Activated CD4-positive, alpha-beta T cell treated with anti-CD3 and anti-CD28 coated beads for 36 hours (primary cell): ENCODE measurements at regions not wholly inside any gene's neighbourhood (a gene's known extent, or its start where the extent isn't known, plus 50 kb on each side); places are given as distances from the start of the nearest gene placed in this dataset.
"Not testable (repeated sequence)": the region's sequence is repeated elsewhere in the genome, so short reads cannot be mapped to it uniquely, and the experiment has no call there.

ENCODE experiments used
- ATAC-seq: fragments of 200-7000 bp; cut with Tn5 transposase; one replicate; pipeline ENCODE4 v1.10.0; 2021; ENCODE audit warnings: mild to moderate bottlenecking, moderate library complexity
- CTCF ChIA-PET: fragments of 350-600 bp; sonication (Branson Sonifier 250); formaldehyde crosslinking; loops from one replicate; lab custom pipeline; 2021; ENCODE audit warnings: antibody characterized with exemption; lab: Charles Lee
- POLR2A ChIA-PET: fragments of 350-600 bp; sonication (Branson Sonifier 250); formaldehyde crosslinking; loops from one replicate; lab custom pipeline; 2021; ENCODE audit warnings: antibody characterized with exemption, inconsistent platforms; lab: Charles Lee
- DNase-seq: peaks from one replicate; pipeline ENCODE4 v3.0.0-alpha.2; 2020
- H3K27ac Mint-ChIP-seq: one replicate; pipeline ENCODE4 v1.8.0; 2021; ENCODE audit warnings: mixed read lengths
- H3K27me3 Mint-ChIP-seq: one replicate; pipeline ENCODE4 v1.8.0; 2021; ENCODE audit warnings: mixed read lengths
- H3K36me3 Mint-ChIP-seq: one replicate; pipeline ENCODE4 v1.8.0; 2021; ENCODE audit warnings: low read depth, mixed read lengths
- H3K4me1 Mint-ChIP-seq: one replicate; pipeline ENCODE4 v1.8.0; 2021; ENCODE audit warnings: mixed read lengths
- H3K4me3 Mint-ChIP-seq: one replicate; pipeline ENCODE4 v1.8.0; 2021; ENCODE audit warnings: mild to moderate bottlenecking, moderate library complexity, mixed read lengths
- H3K9me3 Mint-ChIP-seq: one replicate; pipeline ENCODE4 v1.8.0; 2021; ENCODE audit warnings: low read depth, mixed read lengths
- intact Hi-C, 2 experiments: fragments of 100-400 bp; cut with DNase I in 1 of 2; cut with micrococcal nuclease in 1 of 2; formaldehyde crosslinking; loops; one replicate each; pipeline versions ENCODE4 v1.14.2 to v1.15.1; 2022 to 2024; cut with DNase I, micrococcal nuclease

DNA sequence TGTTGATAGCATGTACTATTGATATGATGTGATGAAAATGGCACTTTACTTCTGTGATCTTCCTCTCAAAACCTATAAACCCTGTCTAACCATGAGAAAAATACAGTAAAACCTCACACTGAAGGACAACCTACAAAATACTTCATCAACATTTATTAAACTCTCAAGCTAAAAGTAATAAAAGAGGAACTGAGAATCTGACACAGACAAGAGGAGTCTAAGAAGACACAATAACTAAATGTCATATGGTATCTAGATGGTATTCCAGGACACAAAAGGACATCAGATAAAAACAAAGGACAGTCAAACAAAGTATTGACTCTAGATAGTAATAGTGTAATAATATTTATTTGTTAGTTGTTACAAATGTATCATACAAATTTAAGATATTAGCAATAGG is 655.3 kb downstream of the SH3BGRL start:
- no peaks in the 10 kb centered on the region for H3K4me1 Mint-ChIP-seq
- intact Hi-C loops: no loop called here
- no peaks in the 10 kb centered on the region for H3K27me3 Mint-ChIP-seq
- DNase-seq (no peak), ATAC-seq (no peak)
- no peak overlapping the region for H3K27ac Mint-ChIP-seq
- H3K36me3 Mint-ChIP-seq: no peaks in the 10 kb centered on the region
- CTCF ChIA-PET: no interaction called here
- H3K4me3 Mint-ChIP-seq: no peak overlapping the region
- POLR2A ChIA-PET: no interaction called here
- peaks cover 6% of the 10 kb centered on the region for H3K9me3 Mint-ChIP-seq

DNA sequence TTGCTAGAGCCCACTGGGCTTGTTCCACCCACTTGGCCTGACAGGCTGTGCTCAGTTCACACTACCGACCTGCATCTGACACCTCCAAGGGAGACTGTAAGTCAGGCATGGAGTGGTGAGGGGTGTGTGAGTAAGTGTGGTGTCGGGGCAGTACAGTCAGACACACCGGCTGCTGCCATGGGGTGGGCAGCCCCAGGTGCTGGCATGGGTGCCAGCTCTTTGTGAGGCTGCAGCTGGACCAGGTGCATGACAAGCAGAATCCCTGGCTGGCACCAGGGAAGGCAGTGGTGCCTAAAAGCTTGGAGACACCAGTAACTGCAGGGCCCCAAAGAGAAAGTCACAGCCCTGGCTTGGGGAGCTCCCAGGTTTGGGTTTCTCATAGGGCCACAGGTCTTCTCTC is 665.0 kb downstream of the SH3BGRL start:
- no peaks in the 10 kb centered on the region for H3K4me1 Mint-ChIP-seq
- H3K27me3 Mint-ChIP-seq: no peaks in the 10 kb centered on the region
- H3K9me3 Mint-ChIP-seq: peaks cover 13% of the 10 kb centered on the region
- intact Hi-C loops: no loop called here
- no peak overlapping the region for H3K27ac Mint-ChIP-seq
- ChIA-PET POLR2A (no interaction called here), CTCF (no interaction called here)
- H3K4me3 Mint-ChIP-seq: no peak overlapping the region
- no peak for DNase-seq
- ATAC-seq: no peak
- H3K36me3 Mint-ChIP-seq: no peaks in the 10 kb centered on the region

DNA sequence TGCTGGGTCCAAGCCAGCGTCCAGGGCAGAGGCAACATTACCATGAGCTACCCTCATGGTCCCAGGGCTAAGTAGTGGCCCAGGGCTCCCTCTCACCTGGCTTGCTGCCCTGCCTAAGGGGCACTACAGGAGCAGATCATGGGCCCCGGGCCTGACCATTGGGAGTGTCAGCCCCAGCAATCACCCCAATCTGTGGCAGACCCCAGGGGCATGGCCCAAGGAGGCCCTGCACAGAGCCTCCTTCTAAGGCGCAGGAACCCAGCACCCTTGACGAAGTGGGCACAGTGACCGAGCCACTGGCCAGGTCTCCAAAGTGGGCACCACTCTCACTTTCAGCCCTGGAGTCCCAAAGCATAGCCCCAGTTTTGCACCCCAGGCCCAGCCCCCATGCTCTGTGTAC is 667.1 kb downstream of the SH3BGRL start:
- DNase-seq: no peak
- H3K27me3 Mint-ChIP-seq: no peaks in the 10 kb centered on the region
- POLR2A ChIA-PET: no interaction called here
- H3K27ac Mint-ChIP-seq: no peak overlapping the region
- H3K4me3 Mint-ChIP-seq: no peak overlapping the region
- peaks cover 10% of the 10 kb centered on the region for H3K9me3 Mint-ChIP-seq
- no peaks in the 10 kb centered on the region for H3K36me3 Mint-ChIP-seq
- intact Hi-C loops: no loop called here
- H3K4me1 Mint-ChIP-seq: no peaks in the 10 kb centered on the region
- CTCF ChIA-PET: no interaction called here
- ATAC-seq: no peak

DNA sequence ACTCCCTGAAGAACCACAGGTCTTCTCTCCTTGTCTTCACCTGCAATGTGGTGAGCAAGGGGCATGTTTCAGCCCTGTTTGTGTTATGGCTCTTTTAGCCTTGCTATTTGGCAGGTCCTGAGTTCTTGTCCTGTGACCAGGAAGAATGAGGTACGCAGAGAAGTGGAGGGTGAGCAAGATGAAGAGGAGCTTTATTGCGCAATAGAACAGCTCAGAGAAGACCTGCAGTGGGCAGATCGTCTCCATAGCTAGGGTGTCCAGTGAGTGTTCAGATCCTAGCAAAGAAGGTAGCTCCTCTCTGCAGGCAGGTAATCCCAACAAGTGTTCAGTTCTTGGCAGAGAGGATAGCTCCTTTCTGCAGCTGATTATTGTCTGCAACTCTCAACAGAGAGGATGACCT is 672.9 kb downstream of the SH3BGRL start:
- Mint-ChIP-seq H3K4me1 (no peaks in the 10 kb centered on the region), H3K27ac (no peak overlapping the region)
- POLR2A ChIA-PET: no interaction called here

DNA sequence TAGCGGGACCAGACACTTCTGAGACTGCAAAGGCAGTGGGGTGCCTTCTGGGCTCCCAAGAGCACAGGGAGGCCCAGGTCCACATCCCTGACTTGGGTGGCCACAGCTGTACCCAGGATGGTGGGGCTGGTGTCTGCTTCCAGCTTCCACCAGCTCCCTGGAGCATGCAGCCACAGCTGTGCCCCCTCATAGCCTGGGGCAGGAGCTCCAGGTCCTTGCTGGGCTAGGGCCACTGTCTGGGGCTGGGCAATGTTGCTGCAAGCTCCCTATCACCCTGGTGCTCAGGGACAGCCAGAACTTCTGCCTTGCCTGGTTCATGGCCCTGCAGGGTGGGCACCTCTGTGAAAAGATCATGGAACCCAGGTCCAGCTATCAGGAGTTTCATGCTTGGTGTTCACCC is 673.9 kb downstream of the SH3BGRL start:
- Mint-ChIP-seq H3K4me3 (no peak overlapping the region), H3K9me3 (peaks cover 1% of the 10 kb centered on the region), H3K4me1 (no peaks in the 10 kb centered on the region), H3K27me3 (no peaks in the 10 kb centered on the region), H3K27ac (no peak overlapping the region), H3K36me3 (no peaks in the 10 kb centered on the region)
- ChIA-PET POLR2A (no interaction called here), CTCF (no interaction called here)
- DNase-seq (no peak), ATAC-seq (no peak)
- intact Hi-C loops: no loop called here

More for the DNA sequence above, 672.9 kb downstream of the SH3BGRL start:
- ATAC-seq (no peak), DNase-seq (no peak)
- Mint-ChIP-seq H3K27me3 (no peaks in the 10 kb centered on the region), H3K4me3 (no peak overlapping the region), H3K9me3 (peaks cover 3% of the 10 kb centered on the region), H3K36me3 (no peaks in the 10 kb centered on the region)
- intact Hi-C loops: no loop called here
- CTCF ChIA-PET: no interaction called here

DNA sequence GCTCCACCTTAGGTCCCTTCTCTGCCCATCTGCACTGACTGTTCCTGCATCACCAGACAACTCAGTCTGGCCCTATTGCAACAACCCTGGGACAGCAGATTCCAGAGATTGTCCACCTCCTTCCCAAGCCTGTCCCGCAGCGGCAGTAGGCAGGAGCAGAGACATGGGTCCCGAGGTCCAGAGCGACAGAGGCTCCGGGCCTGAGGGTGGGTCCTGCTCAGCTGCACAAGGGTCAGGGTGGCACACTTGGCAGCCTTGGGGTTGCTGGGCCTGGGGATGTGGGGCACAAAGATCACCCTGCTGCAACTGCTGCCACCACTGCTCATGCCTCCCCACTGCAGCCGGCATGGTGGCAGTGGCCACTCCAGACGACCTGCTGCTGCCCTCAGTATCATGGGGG is 674.5 kb downstream of the SH3BGRL start:
- Mint-ChIP-seq H3K36me3 (no peaks in the 10 kb centered on the region), H3K4me3 (no peak overlapping the region), H3K27me3 (no peaks in the 10 kb centered on the region), H3K9me3 (peaks cover 1% of the 10 kb centered on the region), H3K4me1 (no peaks in the 10 kb centered on the region), H3K27ac (no peak overlapping the region)
- DNase-seq (no peak), ATAC-seq (no peak)
- POLR2A ChIA-PET: no interaction called here
- intact Hi-C loops: no loop called here
- CTCF ChIA-PET: no interaction called here

DNA sequence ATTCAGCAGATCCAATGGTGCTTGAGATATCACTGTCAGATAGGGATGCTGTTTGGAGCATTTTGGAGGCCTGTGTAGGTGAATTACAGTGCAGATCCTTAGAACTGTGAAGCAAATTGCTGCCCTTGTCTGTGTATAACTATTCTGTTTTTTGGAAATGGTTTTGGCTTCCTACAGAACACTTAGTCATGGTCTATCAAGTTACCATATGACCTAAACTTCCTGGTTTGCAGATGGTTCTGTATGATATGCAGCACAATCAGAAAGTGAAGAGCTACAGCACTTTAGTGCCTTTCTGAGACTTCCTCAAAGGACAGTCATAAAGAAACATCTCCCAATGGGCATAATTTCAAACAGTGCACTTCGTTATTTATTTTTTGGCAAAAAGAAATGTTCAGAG is 688.6 kb downstream of the SH3BGRL start:
- no peak overlapping the region for H3K27ac Mint-ChIP-seq
- ATAC-seq (no peak), DNase-seq (no peak)
- POLR2A ChIA-PET: no interaction called here
- H3K27me3 Mint-ChIP-seq: no peaks in the 10 kb centered on the region
- H3K36me3 Mint-ChIP-seq: no peaks in the 10 kb centered on the region
- H3K9me3 Mint-ChIP-seq: peaks cover 2% of the 10 kb centered on the region
- H3K4me1 Mint-ChIP-seq: no peaks in the 10 kb centered on the region
- CTCF ChIA-PET: no interaction called here
- H3K4me3 Mint-ChIP-seq: no peak overlapping the region
- intact Hi-C loops: no loop called here

DNA sequence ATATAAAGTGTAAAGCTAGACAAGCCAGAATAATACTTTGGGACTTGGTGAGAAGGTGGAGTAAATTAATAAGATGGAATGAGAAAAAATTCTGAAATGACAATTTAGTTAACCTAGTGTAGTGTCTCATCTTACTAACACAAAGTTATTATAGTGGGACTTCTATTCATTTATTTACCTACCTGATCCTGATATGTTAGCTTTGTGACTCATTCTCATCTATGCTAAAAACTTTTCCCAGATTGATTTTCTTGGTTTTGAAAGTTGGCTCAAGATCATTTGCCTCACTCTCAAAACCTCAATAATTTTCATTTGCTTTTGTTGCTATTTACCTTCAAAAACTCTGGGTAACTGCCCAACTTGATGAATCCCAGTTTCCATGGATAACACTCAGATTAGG is 698.6 kb downstream of the SH3BGRL start:
- ATAC-seq: no peak
- Mint-ChIP-seq H3K36me3 (no peaks in the 10 kb centered on the region), H3K9me3 (peaks cover 1% of the 10 kb centered on the region), H3K4me1 (no peaks in the 10 kb centered on the region), H3K27ac (no peak overlapping the region), H3K4me3 (no peak overlapping the region), H3K27me3 (no peaks in the 10 kb centered on the region)
- intact Hi-C loops: no loop called here
- ChIA-PET POLR2A (no interaction called here), CTCF (no interaction called here)
- no peak for DNase-seq

DNA sequence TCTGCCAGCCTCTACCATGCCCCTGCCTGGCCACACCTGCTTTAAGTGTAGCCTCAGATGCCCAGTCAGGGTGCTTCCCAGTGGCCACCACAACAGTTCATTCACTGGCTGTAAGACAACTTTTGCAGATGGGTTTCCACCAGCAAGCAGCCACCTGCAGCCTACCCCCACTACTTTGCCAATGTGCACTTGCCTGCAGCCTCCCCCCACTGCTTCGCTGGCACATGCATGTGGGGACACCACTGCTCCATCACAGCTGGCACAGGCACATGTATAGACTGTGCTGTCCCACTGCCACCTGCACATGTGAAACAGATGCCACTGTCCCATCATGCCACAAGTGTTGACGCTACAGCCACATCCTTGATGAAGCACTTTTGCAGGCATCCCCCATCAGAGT is 723.9 kb downstream of the SH3BGRL start:
- ATAC-seq: no peak
- Mint-ChIP-seq H3K4me3 (no peak overlapping the region), H3K4me1 (no peaks in the 10 kb centered on the region), H3K36me3 (no peaks in the 10 kb centered on the region), H3K27me3 (no peaks in the 10 kb centered on the region), H3K9me3 (no peaks in the 10 kb centered on the region), H3K27ac (no peak overlapping the region)
- no peak for DNase-seq
- intact Hi-C loops: no loop called here
- CTCF ChIA-PET: no interaction called here
- POLR2A ChIA-PET: no interaction called here

DNA sequence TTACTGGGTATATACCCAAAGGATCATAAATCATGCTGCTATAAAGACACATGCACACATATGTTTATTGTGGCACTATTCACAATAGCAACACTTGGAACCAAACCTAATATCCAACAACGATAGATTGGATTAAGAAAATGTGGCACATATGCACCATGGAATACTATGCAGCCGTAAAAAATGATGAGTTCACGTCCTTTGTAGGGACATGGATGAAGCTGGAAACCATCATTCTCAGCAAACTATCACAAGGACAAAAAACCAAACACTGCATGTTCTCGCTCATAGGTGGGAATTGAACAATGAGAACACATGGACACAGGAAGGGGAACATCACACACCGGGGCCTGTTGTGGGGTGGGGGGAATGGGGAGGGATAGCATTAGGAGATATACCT is 744.0 kb downstream of the SH3BGRL start:
- DNase-seq, H3K27me3 Mint-ChIP-seq, intact Hi-C loops, POLR2A ChIA-PET, H3K4me1 Mint-ChIP-seq, H3K27ac Mint-ChIP-seq, ATAC-seq, H3K9me3 Mint-ChIP-seq, H3K4me3 Mint-ChIP-seq, H3K36me3 Mint-ChIP-seq, CTCF ChIA-PET: not testable (repeated sequence)

DNA sequence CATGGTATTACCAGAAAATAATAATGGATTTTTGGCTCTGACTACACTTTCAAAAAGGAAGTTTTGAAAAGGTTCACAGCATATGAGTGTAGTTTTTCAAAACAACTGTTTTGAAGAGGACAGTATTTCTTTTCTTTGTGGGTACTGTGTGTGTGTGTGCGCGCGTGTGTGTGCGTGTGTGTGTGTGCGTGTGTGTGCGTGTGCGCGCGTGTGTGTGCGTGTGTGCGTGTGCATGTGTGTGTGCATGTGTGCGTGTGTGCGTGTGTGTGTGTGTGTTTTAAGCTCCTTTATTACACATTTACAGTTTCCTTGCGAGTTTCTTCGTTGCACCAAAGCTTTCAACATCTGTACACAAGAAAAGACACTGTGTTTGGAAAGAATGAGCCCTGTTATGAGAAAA is 755.4 kb downstream of the SH3BGRL start:
- CTCF ChIA-PET: no interaction called here

DNA sequence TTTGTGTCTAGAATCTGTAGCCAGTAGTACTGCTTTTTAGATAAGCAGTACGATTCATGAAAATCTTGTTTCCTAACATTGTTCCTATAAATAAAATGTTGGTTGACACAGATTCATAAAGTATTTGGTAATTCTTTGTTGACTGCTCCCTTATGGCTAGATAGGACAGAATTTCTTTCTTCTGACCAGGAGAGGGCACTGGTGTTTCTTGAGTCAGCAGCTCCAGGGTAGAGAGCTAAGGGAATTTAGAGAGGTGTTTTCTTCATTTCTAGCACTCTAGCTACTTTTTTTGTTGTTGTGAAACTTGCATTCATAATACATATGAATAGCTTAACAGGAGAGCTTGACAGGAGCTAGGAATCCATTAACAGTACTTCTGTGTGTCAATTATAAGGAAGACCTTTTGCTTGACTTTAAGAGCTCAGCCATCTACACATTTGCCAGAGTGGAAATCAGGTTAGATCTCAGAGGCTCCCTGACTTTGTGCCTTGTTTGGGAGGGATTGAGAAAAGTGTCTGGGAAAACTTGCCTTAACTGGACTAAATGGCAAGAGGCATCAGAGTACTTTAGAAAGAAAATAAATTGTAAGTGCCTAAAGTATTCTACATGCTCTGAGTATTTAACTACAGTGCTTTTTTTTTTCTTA is 756.1 kb downstream of the SH3BGRL start:
- no peaks in the 10 kb centered on the region for H3K27me3 Mint-ChIP-seq
- no peak overlapping the region for H3K4me3 Mint-ChIP-seq
- H3K36me3 Mint-ChIP-seq: no peaks in the 10 kb centered on the region
- DNase-seq (no peak), ATAC-seq (no peak)
- intact Hi-C loops: no loop called here
- CTCF ChIA-PET: no interaction called here
- POLR2A ChIA-PET: no interaction called here
- H3K4me1 Mint-ChIP-seq: no peaks in the 10 kb centered on the region
- no peak overlapping the region for H3K27ac Mint-ChIP-seq
- H3K9me3 Mint-ChIP-seq: no peaks in the 10 kb centered on the region

More for the DNA sequence above, 755.4 kb downstream of the SH3BGRL start:
- DNase-seq: no peak
- no peaks in the 10 kb centered on the region for H3K36me3 Mint-ChIP-seq
- POLR2A ChIA-PET: no interaction called here
- H3K27me3 Mint-ChIP-seq: no peaks in the 10 kb centered on the region
- H3K4me3 Mint-ChIP-seq: no peak overlapping the region
- no peak for ATAC-seq
- intact Hi-C loops: no loop called here
- H3K9me3 Mint-ChIP-seq: no peaks in the 10 kb centered on the region
- no peak overlapping the region for H3K27ac Mint-ChIP-seq
- H3K4me1 Mint-ChIP-seq: no peaks in the 10 kb centered on the region

DNA sequence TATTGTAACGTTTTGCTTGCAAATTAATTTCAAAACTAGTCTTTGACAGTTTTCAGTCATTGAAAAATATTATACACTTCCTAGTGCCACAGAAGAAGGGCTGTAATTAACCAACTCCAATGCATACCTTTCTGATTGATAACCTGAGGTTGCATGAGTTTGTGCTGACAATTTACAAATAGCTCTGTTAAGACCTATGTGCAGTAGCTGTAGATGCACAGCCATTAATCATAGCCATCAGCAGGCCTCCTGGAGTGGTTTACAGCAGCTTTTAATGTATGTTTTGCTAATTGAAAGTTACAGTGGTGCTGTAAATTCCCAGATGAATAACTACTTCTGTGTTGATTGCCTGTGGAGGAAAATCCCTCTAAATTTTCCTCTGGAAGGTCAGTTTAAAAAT is 758.1 kb downstream of the SH3BGRL start:
- POLR2A ChIA-PET: no interaction called here
- no peak overlapping the region for H3K4me3 Mint-ChIP-seq
- H3K9me3 Mint-ChIP-seq: no peaks in the 10 kb centered on the region
- H3K4me1 Mint-ChIP-seq: no peaks in the 10 kb centered on the region
- CTCF ChIA-PET: no interaction called here
- H3K27me3 Mint-ChIP-seq: no peaks in the 10 kb centered on the region
- no peaks in the 10 kb centered on the region for H3K36me3 Mint-ChIP-seq
- intact Hi-C loops: no loop called here
- ATAC-seq: no peak
- H3K27ac Mint-ChIP-seq: no peak overlapping the region
- DNase-seq: no peak
